ENCODE measurements at regions not wholly inside any gene's neighbourhood (a gene's known extent, or its start where the extent isn't known, plus 50 kb on each side); places are given as distances from the start of the nearest gene placed in this dataset.

GRCh38 chr11:91591021-91591420 is 633.6 kb upstream of the FAT3 start:
- WGBS, 2 experiments (ENCODE audit: extremely low coverage in 2 of 2, insufficient read length in 1 of 2): no CpG with 5 or more reads among the region's 1 CpG
- H3K14ac ChIP-seq (replicated peaks; ENCODE audit: low read depth, low read length): no peak overlapping the region

More at GRCh38 chr11:91591021-91591420, 633.6 kb upstream of the FAT3 start:
- dilution Hi-C loops (cut with HindIII; ENCODE audit: low sequenced_read_pairs, unreplicated experiment) (no loop called here), in situ Hi-C loops (cut with MboI; ENCODE audit: low sequenced_read_pairs) (no loop called here), intact Hi-C loops (cut with micrococcal nuclease) (no loop called here)
- Histone ChIP-seq H3K27ac (ENCODE audit: insufficient read depth, low read length) (no peak overlapping the region), H3K9ac (ENCODE audit: low read depth, low read length) (no peak overlapping the region), H2AK9ac (replicated peaks; ENCODE audit: low read depth, low read length, poor library complexity) (no peak overlapping the region), H2AK5ac (ENCODE audit: low read depth, low read length) (no peak overlapping the region), H3K79me1 (ENCODE audit: low read depth in 1 of 2, low read length in 2 of 2) (no peaks in the 10 kb centered on the region), H3K27me3 (ENCODE audit: control insufficient read depth, insufficient read depth, low read length) (no peaks in the 10 kb centered on the region), H3K18ac (ENCODE audit: low read depth, low read length) (no peak overlapping the region), H3K4me3 (ENCODE audit: insufficient read depth, low read depth, low read length) (no peak overlapping the region), H2BK15ac (ENCODE audit: low read depth, low read length) (no peak overlapping the region), H3K9me1 (ENCODE audit: insufficient read depth, low read length) (no peaks in the 10 kb centered on the region), H4K5ac (ENCODE audit: low read depth, low read length) (no peak overlapping the region), H3K23ac (ENCODE audit: low read depth, low read length) (no peak overlapping the region), H4K20me1 (ENCODE audit: insufficient read depth, low read length) (no peaks in the 10 kb centered on the region), H4K8ac (ENCODE audit: low read depth in 2 of 2, low read length in 2 of 2) (no peak overlapping the region), H2AFZ (replicated peaks; ENCODE audit: low read length, poor library complexity) (no peak overlapping the region), H2BK5ac (ENCODE audit: low read depth, low read length, poor library complexity, severe bottlenecking) (no peak overlapping the region), H2BK120ac (ENCODE audit: low read depth, low read length) (no peak overlapping the region), H4K91ac (ENCODE audit: insufficient read depth, low read depth, low read length) (no peak overlapping the region), H2BK20ac (ENCODE audit: low read depth, low read length) (no peak overlapping the region), H3K4me2 (ENCODE audit: low read depth, low read length) (no peak overlapping the region), H3K56ac (ENCODE audit: extremely low read depth, insufficient read depth, low read length) (no peak overlapping the region), H3K4me1 (ENCODE audit: control insufficient read depth, insufficient read depth, low read length) (no peaks in the 10 kb centered on the region), H3K4ac (ENCODE audit: low read depth, low read length) (no peak overlapping the region), H3K9me3 (ENCODE audit: control insufficient read depth, insufficient read depth, low read length) (peaks cover 13% of the 10 kb centered on the region), H3K36me3 (ENCODE audit: control insufficient read depth, insufficient read depth, low read length) (no peaks in the 10 kb centered on the region)
- no TSS peak for BruUV-seq (replicated peaks)
- CTCF ChIA-PET: no interaction called here
- ATAC-seq (ENCODE audit: low read depth) (no peak), DNase-seq (no peak)
- no peak for TF ChIP-seq RCOR1 (IDR thresholded peaks at IDR 0.05; ENCODE audit: insufficient replicate concordance, low read length)
- no peak for TF ChIP-seq NFE2L2 (IDR thresholded peaks at IDR 0.05; ENCODE audit: low read depth, low read length)
- TF ChIP-seq MAZ (IDR thresholded peaks at IDR 0.05; ENCODE audit: borderline replicate concordance, low read depth, low read length): no peak
- TF ChIP-seq POLR2A (IDR thresholded peaks at IDR 0.05; ENCODE audit: low read depth, low read length): no peak
- TF ChIP-seq BHLHE40 (IDR thresholded peaks at IDR 0.05; ENCODE audit: low read depth, low read length): no peak
- no peak for TF ChIP-seq USF2 (IDR thresholded peaks at IDR 0.05; ENCODE audit: low read depth, low read length)
- TF ChIP-seq CHD1 (IDR thresholded peaks at IDR 0.05; ENCODE audit: low read depth, low read length): no peak
- TF ChIP-seq RFX5 (IDR thresholded peaks at IDR 0.05; ENCODE audit: low read depth, low read length): no peak
- no peak for TF ChIP-seq ELK1 (IDR thresholded peaks at IDR 0.05; ENCODE audit: borderline replicate concordance, low read depth, low read length)
- TF ChIP-seq MAFK (IDR thresholded peaks at IDR 0.05; ENCODE audit: low read depth, low read length): no peak
- TF ChIP-seq SMC3 (IDR thresholded peaks at IDR 0.05; ENCODE audit: low read depth, low read length): no peak
- no peak for TF ChIP-seq CEBPB (IDR thresholded peaks at IDR 0.05; ENCODE audit: low read depth, low read length)
- TF ChIP-seq RAD21 (IDR thresholded peaks at IDR 0.05; ENCODE audit: low read length): no peak
- no peak for TF ChIP-seq FOS (IDR thresholded peaks at IDR 0.05; ENCODE audit: low read depth, low read length)
- POLR2A ChIA-PET (ENCODE audit: unreplicated experiment): no interaction called here

All from IMR-90 (cell line).